CD4-positive, CD25-positive, alpha-beta regulatory T cell (primary cell): ENCODE measurements at regions not wholly inside any gene's neighbourhood (a gene's known extent, or its start where the extent isn't known, plus 50 kb on each side); places are given as distances from the start of the nearest gene placed in this dataset.

Source experiments
- ATAC-seq, 2 donors: fragments of 150-1000 bp; cut with Tn5 transposase; one replicate each; pipeline ENCODE4 v1.10.0; 2021; ENCODE audit warnings: low read depth in 2 of 2, moderate number of reproducible peaks in 2 of 2, moderate library complexity in 1 of 2
- DNase-seq, 3 donors: peaks; one replicate each; pipeline versions ENCODE4 v3.0.0 to v3.0.0-alpha.2; 2012 to 2022; ENCODE audit warnings: mixed read lengths in 1 of 3
- H3K27ac ChIP-seq: one replicate; pipeline ENCODE4 v1.7.0; 2013; ENCODE audit warnings: mild to moderate bottlenecking, low read length; ENCODE audit not compliant: insufficient read depth, poor library complexity, severe bottlenecking
- H3K27me3 ChIP-seq: one replicate; pipeline ENCODE4 v1.7.0; 2013; ENCODE audit warnings: low read length; ENCODE audit not compliant: control insufficient read depth, insufficient read depth
- H3K36me3 ChIP-seq: one replicate; pipeline ENCODE4 v1.7.0; 2013; ENCODE audit warnings: mild to moderate bottlenecking, low read length, moderate library complexity; ENCODE audit not compliant: control insufficient read depth, insufficient read depth
- H3K4me1 ChIP-seq: 2 replicates; pipeline ENCODE4 v1.7.0; 2013; ENCODE audit warnings: mild to moderate bottlenecking, low read length; ENCODE audit not compliant: insufficient read depth, control insufficient read depth, poor library complexity, severe bottlenecking
- H3K4me3 ChIP-seq: one replicate; pipeline ENCODE4 v1.7.0; 2013; ENCODE audit warnings: low read depth, mild to moderate bottlenecking, low read length, moderate library complexity
- H3K9me3 ChIP-seq, 2 experiments: 1 replicate in 1 of 2; 2 replicates in 1 of 2; pipeline ENCODE4 v1.7.0; 2013; ENCODE audit warnings: low read length in 2 of 2, mild to moderate bottlenecking in 1 of 2, moderate library complexity in 1 of 2; ENCODE audit not compliant: control insufficient read depth in 2 of 2
- H3K27ac Mint-ChIP-seq, 3 donors: one replicate each; pipeline ENCODE4 v1.8.0; 2020 to 2022; ENCODE audit warnings: mild to moderate bottlenecking in 3 of 3, mixed read lengths in 3 of 3, moderate library complexity in 2 of 3
- H3K27me3 Mint-ChIP-seq: one replicate; pipeline ENCODE4 v1.8.0; 2022; ENCODE audit warnings: mild to moderate bottlenecking, mixed read lengths
- H3K36me3 Mint-ChIP-seq: one replicate; pipeline ENCODE4 v1.8.0; 2020; ENCODE audit warnings: mixed read lengths
- H3K4me1 Mint-ChIP-seq, 4 donors: one replicate each; pipeline ENCODE4 v1.8.0; 2020 to 2022; ENCODE audit warnings: mixed read lengths in 4 of 4, mild to moderate bottlenecking in 1 of 4
- H3K4me3 Mint-ChIP-seq, 4 donors: one replicate each; pipeline ENCODE4 v1.8.0; 2020 to 2022; ENCODE audit warnings: mild to moderate bottlenecking in 4 of 4, mixed read lengths in 4 of 4, moderate library complexity in 3 of 4
- H3K9me3 Mint-ChIP-seq, 7 donors: one replicate each; pipeline ENCODE4 v1.8.0; 2020 to 2022; ENCODE audit warnings: mixed read lengths in 7 of 7, mild to moderate bottlenecking in 3 of 7, moderate library complexity in 2 of 7

DNA sequence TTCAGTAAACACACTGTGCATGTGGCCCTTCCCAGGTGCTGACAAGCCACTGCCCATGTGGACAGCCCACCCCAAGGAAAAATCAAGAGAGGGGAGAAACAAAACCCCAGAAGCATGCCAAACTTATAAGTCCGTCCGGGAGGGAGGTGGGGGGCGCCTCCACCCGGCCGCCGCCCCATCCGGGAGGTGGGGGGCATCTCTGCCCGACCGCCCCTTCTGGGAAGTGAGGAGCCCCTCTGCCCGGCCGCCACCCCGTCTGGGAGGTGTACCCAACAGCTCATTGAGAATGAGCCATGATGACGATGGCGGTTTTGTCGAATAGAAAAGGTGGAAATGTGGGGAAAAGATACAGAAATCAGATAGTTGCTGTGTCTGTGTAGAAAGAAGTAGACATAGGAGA is 53.8 kb upstream of the C2CD4B start:
- no peaks in the 10 kb centered on the region for H3K36me3 ChIP-seq
- H3K9me3 ChIP-seq, result peaks cover 7 to 19% of the 10 kb centered on the region in 2 experiments
- ATAC-seq (no peak), DNase-seq (no peak)
- no peak overlapping the region for H3K27ac Mint-ChIP-seq
- no peak overlapping the region for H3K4me3 ChIP-seq
- H3K36me3 Mint-ChIP-seq, result no peaks in the 10 kb centered on the region
- H3K4me1 ChIP-seq, result peaks cover 4% of the 10 kb centered on the region
- H3K4me1 Mint-ChIP-seq, result peaks cover 0 to 16% (median 4%) of the 10 kb centered on the region in 4 donors
- no peak overlapping the region for H3K27ac ChIP-seq
- H3K27me3 ChIP-seq, result no peaks in the 10 kb centered on the region
- H3K9me3 Mint-ChIP-seq, result peaks cover 0 to 17% (median 6%) of the 10 kb centered on the region in 7 donors
- no peaks in the 10 kb centered on the region for H3K27me3 Mint-ChIP-seq
- no peak overlapping the region for H3K4me3 Mint-ChIP-seq

GRCh38 chr15:62219799-62220198 is 54.7 kb upstream of the C2CD4B start:
- Mint-ChIP-seq H3K9me3 (peaks cover 1 to 17% (median 6%) of the 10 kb centered on the region in 7 donors), H3K36me3 (no peaks in the 10 kb centered on the region), H3K27me3 (no peaks in the 10 kb centered on the region), H3K4me1 (peaks cover 0 to 16% (median 6%) of the 10 kb centered on the region in 4 donors), H3K27ac (no peak overlapping the region), H3K4me3 (no peak overlapping the region)
- Histone ChIP-seq H3K27me3 (no peaks in the 10 kb centered on the region), H3K27ac (no peak overlapping the region), H3K9me3 (peaks cover 7 to 19% of the 10 kb centered on the region in 2 experiments), H3K4me3 (no peak overlapping the region), H3K36me3 (no peaks in the 10 kb centered on the region), H3K4me1 (peaks cover 4% of the 10 kb centered on the region)
- ATAC-seq (no peak), DNase-seq (no peak)

GRCh38 chr15:62223020-62223419 is 57.9 kb upstream of the C2CD4B start:
- Mint-ChIP-seq H3K4me3 (peak overlapping the region in 2 of 4 donors; percentile 5 to 21), H3K27ac (peak overlapping the region in 2 of 3 donors; percentile 25 to 80), H3K4me1 (peaks cover 0 to 16% (median 6%) of the 10 kb centered on the region in 4 donors), H3K36me3 (no peaks in the 10 kb centered on the region), H3K27me3 (peaks cover 8% of the 10 kb centered on the region), H3K9me3 (peaks cover 0 to 7% (median 0%) of the 10 kb centered on the region in 7 donors)
- ATAC-seq, result no peak
- peaks cover 0 to 2% of the 10 kb centered on the region in 2 experiments for H3K9me3 ChIP-seq
- peak in 1 of 3 donors; percentile 54 for DNase-seq
- no peaks in the 10 kb centered on the region for H3K36me3 ChIP-seq
- H3K4me1 ChIP-seq, result peaks cover 4% of the 10 kb centered on the region
- H3K27me3 ChIP-seq, result no peaks in the 10 kb centered on the region
- peak overlapping the region; percentile 45 for H3K27ac ChIP-seq
- peak overlapping the region; percentile 14 for H3K4me3 ChIP-seq

DNA sequence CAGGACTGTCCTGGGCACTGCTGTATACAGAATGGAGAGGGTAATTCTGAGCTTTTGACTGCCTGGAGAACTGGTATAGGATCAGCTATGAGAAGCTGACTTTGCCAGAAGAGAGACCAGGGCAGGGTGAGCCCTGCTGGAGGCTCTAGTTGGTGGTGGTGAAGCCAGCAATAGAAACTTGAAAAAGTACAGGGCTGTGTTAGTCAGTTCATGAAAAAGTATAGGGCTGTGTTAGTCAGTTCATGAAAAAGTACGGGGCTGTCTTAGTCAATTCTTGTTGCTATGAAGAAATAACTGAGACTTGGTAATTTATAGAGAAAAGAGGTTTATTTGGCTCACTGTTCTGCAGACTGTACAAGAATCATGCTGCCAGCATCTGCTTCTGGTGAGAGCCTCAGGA is 63.5 kb upstream of the C2CD4B start:
- Histone ChIP-seq H3K4me3 (no peak overlapping the region), H3K9me3 (no peaks in the 10 kb centered on the region), H3K36me3 (no peaks in the 10 kb centered on the region), H3K27me3 (peaks cover 3% of the 10 kb centered on the region), H3K27ac (no peak overlapping the region), H3K4me1 (no peaks in the 10 kb centered on the region)
- no peak for ATAC-seq
- Mint-ChIP-seq H3K27me3 (peaks cover 18% of the 10 kb centered on the region), H3K27ac (no peak overlapping the region), H3K9me3 (peaks cover 0 to 9% (median 1%) of the 10 kb centered on the region in 7 donors), H3K4me1 (peaks cover 0 to 5% (median 0%) of the 10 kb centered on the region in 4 donors), H3K4me3 (no peak overlapping the region), H3K36me3 (no peaks in the 10 kb centered on the region)
- DNase-seq, result no peak

GRCh38 chr15:62231856-62232255 is 66.8 kb upstream of the C2CD4B start:
- Histone ChIP-seq H3K27ac (no peak overlapping the region), H3K4me3 (no peak overlapping the region), H3K27me3 (peaks cover 12% of the 10 kb centered on the region), H3K36me3 (no peaks in the 10 kb centered on the region), H3K9me3 (peaks cover 0 to 2% of the 10 kb centered on the region in 2 experiments), H3K4me1 (no peaks in the 10 kb centered on the region)
- H3K9me3 Mint-ChIP-seq, result peaks cover 0 to 7% (median 1%) of the 10 kb centered on the region in 7 donors
- ATAC-seq (no peak), DNase-seq (no peak)
- H3K4me1 Mint-ChIP-seq, result no peaks in the 10 kb centered on the region
- H3K4me3 Mint-ChIP-seq, result no peak overlapping the region
- no peaks in the 10 kb centered on the region for H3K36me3 Mint-ChIP-seq
- no peak overlapping the region for H3K27ac Mint-ChIP-seq
- peaks cover 10% of the 10 kb centered on the region for H3K27me3 Mint-ChIP-seq

DNA sequence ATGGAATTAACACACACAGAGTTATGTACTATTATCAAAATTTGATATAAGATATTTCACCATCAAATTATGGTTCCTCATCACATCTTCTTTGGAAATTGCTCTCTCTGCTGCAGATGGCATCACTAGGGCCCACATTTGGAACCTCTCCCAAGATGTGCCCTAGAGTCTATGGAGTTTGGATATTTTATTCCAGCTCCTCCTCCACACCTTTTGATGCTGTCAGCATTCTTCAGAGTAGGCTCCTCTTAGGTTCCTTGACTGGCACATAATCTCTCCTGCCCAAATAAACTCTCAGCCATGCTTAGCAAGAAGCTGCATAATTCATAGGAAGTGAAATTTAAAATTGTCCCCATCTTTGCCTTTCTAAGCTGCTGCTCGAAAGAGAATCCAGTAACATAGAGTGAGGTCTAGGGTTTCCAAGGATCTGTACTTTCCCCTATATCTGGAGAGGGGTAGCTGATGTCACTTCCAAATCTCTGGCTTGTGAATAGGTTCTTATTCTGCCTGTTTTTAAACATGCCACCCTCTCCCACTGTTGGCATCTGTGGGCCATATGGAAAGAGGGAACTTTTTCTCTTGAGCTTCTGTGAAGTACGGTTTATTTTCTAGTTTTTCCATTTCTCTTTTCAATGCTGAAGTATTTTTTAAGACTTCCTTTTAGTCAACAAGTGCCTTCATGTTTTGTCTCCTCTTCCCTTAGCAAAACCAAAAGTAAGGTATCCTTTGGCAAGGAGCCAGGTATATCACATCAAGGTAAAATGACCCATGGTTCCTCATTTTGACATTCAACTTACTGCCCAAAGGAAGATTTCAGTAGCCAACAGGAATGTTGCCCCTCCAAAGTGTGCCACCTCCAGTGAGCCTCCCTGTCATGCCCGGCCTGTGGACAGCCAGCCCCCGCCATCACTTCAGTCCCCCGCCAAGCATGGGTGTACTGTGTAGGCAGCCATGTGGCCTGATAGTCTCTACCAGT is 75.3 kb upstream of the C2CD4B start:
- no peaks in the 10 kb centered on the region for H3K27me3 Mint-ChIP-seq
- H3K27ac Mint-ChIP-seq, result no peak overlapping the region
- no peak overlapping the region for H3K4me3 Mint-ChIP-seq
- peaks cover 7% of the 10 kb centered on the region for H3K27me3 ChIP-seq
- no peaks in the 10 kb centered on the region for H3K4me1 ChIP-seq
- H3K36me3 ChIP-seq, result no peaks in the 10 kb centered on the region
- H3K4me3 ChIP-seq, result no peak overlapping the region
- no peak overlapping the region for H3K27ac ChIP-seq
- peaks cover 2 to 3% of the 10 kb centered on the region in 2 experiments for H3K9me3 ChIP-seq
- no peaks in the 10 kb centered on the region for H3K36me3 Mint-ChIP-seq
- H3K4me1 Mint-ChIP-seq, result peaks cover 0 to 2% (median 0%) of the 10 kb centered on the region in 4 donors
- ATAC-seq (no peak), DNase-seq (no peak)
- H3K9me3 Mint-ChIP-seq, result peaks cover 0 to 4% (median 0%) of the 10 kb centered on the region in 7 donors

DNA sequence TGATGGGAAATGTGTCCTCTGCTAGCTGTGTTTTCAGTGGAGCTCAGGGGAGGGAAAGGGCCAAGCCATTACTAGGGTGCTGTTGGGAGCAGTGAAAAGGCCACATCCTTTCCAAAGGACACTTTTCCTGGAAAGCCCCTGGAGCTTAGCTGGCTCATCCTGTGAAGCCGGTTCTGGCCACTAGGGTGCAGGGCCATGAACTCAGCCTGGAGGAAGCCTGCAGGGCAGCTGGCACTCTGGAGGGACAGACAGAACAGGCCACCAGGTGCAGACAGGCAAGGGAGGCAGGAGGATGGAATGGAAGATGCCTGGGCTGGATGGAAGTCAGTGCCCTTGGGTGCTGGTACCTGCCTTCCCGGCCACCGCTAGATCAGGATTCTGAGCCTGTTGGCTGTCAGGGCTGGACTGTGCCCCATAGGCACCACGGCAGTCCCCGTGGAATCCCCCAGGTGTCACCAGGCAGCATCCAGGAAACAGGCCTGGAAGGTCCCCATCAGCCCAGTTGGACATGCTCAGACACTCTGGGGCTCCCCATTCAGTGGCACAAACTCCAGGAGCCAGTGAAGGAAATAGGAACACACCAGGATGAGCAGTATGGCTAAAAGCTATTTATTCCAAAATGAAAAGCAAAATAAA is 76.2 kb upstream of the C2CD4B start:
- peaks cover 4% of the 10 kb centered on the region for H3K27me3 ChIP-seq
- H3K9me3 ChIP-seq, result peaks cover 2 to 3% of the 10 kb centered on the region in 2 experiments
- no peak overlapping the region for H3K27ac ChIP-seq
- ATAC-seq (no peak), DNase-seq (no peak)
- H3K27me3 Mint-ChIP-seq, result peaks cover 4% of the 10 kb centered on the region
- H3K4me3 Mint-ChIP-seq, result no peak overlapping the region
- no peak overlapping the region for H3K4me3 ChIP-seq
- no peaks in the 10 kb centered on the region for H3K36me3 ChIP-seq
- H3K27ac Mint-ChIP-seq, result peak overlapping the region in 1 of 3 donors; percentile 17
- no peaks in the 10 kb centered on the region for H3K36me3 Mint-ChIP-seq
- H3K4me1 Mint-ChIP-seq, result peaks cover 0 to 2% (median 0%) of the 10 kb centered on the region in 4 donors
- no peaks in the 10 kb centered on the region for H3K4me1 ChIP-seq
- peaks cover 0 to 4% (median 0%) of the 10 kb centered on the region in 7 donors for H3K9me3 Mint-ChIP-seq
